ENCODE measurements at regions not wholly inside any gene's neighbourhood (a gene's known extent, or its start where the extent isn't known, plus 50 kb on each side); places are given as distances from the start of the nearest gene placed in this dataset.

GRCh38 chr6:133779916-133780695 is 108.8 kb upstream of the TCF21 start (continued):
- TF ChIP-seq, protein P1, sequence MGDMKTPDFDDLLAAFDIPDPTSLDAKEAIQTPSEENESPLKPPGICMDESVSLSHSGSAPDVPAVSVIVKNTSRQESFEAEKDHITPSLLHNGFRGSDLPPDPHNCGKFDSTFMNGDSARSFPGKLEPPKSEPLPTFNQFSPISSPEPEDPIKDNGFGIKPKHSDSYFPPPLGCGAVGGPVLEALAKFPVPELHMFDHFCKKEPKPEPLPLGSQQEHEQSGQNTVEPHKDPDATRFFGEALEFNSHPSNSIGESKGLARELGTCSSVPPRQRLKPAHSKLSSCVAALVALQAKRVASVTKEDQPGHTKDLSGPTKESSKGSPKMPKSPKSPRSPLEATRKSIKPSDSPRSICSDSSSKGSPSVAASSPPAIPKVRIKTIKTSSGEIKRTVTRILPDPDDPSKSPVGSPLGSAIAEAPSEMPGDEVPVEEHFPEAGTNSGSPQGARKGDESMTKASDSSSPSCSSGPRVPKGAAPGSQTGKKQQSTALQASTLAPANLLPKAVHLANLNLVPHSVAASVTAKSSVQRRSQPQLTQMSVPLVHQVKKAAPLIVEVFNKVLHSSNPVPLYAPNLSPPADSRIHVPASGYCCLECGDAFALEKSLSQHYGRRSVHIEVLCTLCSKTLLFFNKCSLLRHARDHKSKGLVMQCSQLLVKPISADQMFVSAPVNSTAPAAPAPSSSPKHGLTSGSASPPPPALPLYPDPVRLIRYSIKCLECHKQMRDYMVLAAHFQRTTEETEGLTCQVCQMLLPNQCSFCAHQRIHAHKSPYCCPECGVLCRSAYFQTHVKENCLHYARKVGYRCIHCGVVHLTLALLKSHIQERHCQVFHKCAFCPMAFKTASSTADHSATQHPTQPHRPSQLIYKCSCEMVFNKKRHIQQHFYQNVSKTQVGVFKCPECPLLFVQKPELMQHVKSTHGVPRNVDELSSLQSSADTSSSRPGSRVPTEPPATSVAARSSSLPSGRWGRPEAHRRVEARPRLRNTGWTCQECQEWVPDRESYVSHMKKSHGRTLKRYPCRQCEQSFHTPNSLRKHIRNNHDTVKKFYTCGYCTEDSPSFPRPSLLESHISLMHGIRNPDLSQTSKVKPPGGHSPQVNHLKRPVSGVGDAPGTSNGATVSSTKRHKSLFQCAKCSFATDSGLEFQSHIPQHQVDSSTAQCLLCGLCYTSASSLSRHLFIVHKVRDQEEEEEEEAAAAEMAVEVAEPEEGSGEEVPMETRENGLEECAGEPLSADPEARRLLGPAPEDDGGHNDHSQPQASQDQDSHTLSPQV (IDR thresholded peaks at IDR 0.05), result no peak
- TF ChIP-seq SIX5 (IDR thresholded peaks at IDR 0.05; ENCODE audit: low read depth, low read length, severe bottlenecking) (no peak), SMAD1 (IDR thresholded peaks at IDR 0.05; ENCODE audit: low read depth, partially characterized antibody) (no peak), MLLT1 (IDR thresholded peaks at IDR 0.05) (no peak)

DNA sequence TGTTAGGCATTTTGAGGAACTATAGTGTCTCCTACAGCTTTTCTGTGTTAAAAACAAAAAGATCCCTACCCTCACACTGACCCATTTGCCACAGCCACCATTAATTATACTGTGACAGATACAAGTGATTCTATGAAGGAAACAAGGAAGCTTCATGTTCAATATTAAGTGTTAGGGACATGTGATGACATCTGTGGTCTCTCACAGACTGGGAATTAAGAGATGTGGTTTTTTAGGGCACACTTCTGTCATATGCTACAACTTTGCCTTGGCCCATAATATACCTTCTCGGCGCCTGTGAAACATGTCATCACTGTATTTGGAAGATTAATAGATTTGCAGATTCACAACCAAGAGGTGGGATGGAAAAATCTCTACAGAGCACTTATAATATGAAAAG is 102.9 kb upstream of the TCF21 start:
- no peak overlapping the region for H3K4me3 ChIP-seq
- FAIRE-seq (no peak), DNase-seq (ENCODE audit: low read depth, low spot score) (no peak), ATAC-seq (no peak)
- RAD21 ChIA-PET (ENCODE audit: unreplicated experiment), result no interaction called here
- 49% methylated on average over 2 of the region's 2 CpGs for WGBS (ENCODE audit: insufficient coverage, insufficient replicate concordance, low lambda C conversion rate, missing lambda C conversion rate)
- no peaks in the 10 kb centered on the region for H3K79me2 ChIP-seq (ENCODE audit: control insufficient read depth, insufficient read depth, low read length)
- no peaks in the 10 kb centered on the region for H3K27me3 ChIP-seq (replicated peaks in 1 of 2; ENCODE audit: control insufficient read depth in 2 of 2, insufficient read depth in 2 of 2, low read length in 1 of 2)
- CTCF ChIA-PET, result no interaction called here
- no peaks in the 10 kb centered on the region for H3K9me3 ChIP-seq (replicated peaks; ENCODE audit: control insufficient read depth, insufficient read depth, low read length)
- no peak overlapping the region for H3K27ac ChIP-seq (ENCODE audit: control insufficient read depth, insufficient read depth)
- in situ Hi-C loops (cut with MboI), result no loop called here
- H3K9ac ChIP-seq (ENCODE audit: control insufficient read depth, insufficient read depth, low read length), result no peak overlapping the region
- intact Hi-C loops (cut with micrococcal nuclease; ENCODE audit: unreplicated experiment), result no loop called here
- BruUV-seq (replicated peaks), result no TSS peak
- no peak overlapping the region for H2AFZ ChIP-seq (ENCODE audit: control insufficient read depth, low read depth, low read length)
- no peaks in the 10 kb centered on the region for H3K36me3 ChIP-seq (ENCODE audit: control insufficient read depth in 2 of 2, insufficient read depth in 2 of 2, low read length in 1 of 2)
- H3K4me2 ChIP-seq (ENCODE audit: control insufficient read depth, insufficient read depth), result no peak overlapping the region
- no peaks in the 10 kb centered on the region for H4K20me1 ChIP-seq (ENCODE audit: control insufficient read depth, insufficient read depth)
- POLR2A ChIA-PET, result no interaction called here
- no peaks in the 10 kb centered on the region for H3K4me1 ChIP-seq (ENCODE audit: control insufficient read depth, insufficient read depth, low read length)
- SMC1A ChIA-PET (ENCODE audit: uncharacterized antibody, unreplicated experiment), result no interaction called here
- TF ChIP-seq WRNIP1 (IDR thresholded peaks at IDR 0.05; ENCODE audit: borderline replicate concordance, low read depth, low read length) (no peak), YBX1 (IDR thresholded peaks at IDR 0.05) (no peak), ZBTB4 (CRISPR knock-in tag; IDR thresholded peaks at IDR 0.05) (no peak), NFYA (IDR thresholded peaks at IDR 0.05; ENCODE audit: borderline replicate concordance, low read depth, low read length) (no peak), CREM (IDR thresholded peaks at IDR 0.05; ENCODE audit: low read depth) (no peak), PAX8 (IDR thresholded peaks at IDR 0.05) (no peak), POU2F2 (IDR thresholded peaks at IDR 0.05; ENCODE audit: borderline replicate concordance, low read depth, low read length) (no peak)
- TF ChIP-seq, protein P2, sequence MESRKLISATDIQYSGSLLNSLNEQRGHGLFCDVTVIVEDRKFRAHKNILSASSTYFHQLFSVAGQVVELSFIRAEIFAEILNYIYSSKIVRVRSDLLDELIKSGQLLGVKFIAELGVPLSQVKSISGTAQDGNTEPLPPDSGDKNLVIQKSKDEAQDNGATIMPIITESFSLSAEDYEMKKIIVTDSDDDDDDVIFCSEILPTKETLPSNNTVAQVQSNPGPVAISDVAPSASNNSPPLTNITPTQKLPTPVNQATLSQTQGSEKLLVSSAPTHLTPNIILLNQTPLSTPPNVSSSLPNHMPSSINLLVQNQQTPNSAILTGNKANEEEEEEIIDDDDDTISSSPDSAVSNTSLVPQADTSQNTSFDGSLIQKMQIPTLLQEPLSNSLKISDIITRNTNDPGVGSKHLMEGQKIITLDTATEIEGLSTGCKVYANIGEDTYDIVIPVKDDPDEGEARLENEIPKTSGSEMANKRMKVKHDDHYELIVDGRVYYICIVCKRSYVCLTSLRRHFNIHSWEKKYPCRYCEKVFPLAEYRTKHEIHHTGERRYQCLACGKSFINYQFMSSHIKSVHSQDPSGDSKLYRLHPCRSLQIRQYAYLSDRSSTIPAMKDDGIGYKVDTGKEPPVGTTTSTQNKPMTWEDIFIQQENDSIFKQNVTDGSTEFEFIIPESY (IDR thresholded peaks at IDR 0.05), result no peak
